Suprapubic skin (tissue), 4 donors: ENCODE measurements at regions not wholly inside any gene's neighbourhood (a gene's known extent, or its start where the extent isn't known, plus 50 kb on each side); places are given as distances from the start of the nearest gene placed in this dataset.

Experiments
- CTCF ChIP-seq, 2 donors: fragments of 200-600 bp in 1 of 2; fragments of 450-650 bp in 1 of 2; sonication (generic) in 1 of 2; IDR thresholded peaks; one replicate each; pipeline ENCODE4 v1.5.1; 2016 to 2019; ENCODE audit warnings: antibody characterized with exemption in 2 of 2, mild to moderate bottlenecking in 1 of 2, moderate library complexity in 1 of 2
- EP300 ChIP-seq: sonication (generic); formaldehyde crosslinking; IDR thresholded peaks from one replicate; pipeline ENCODE4 v1.6.1; 2017; ENCODE audit warnings: antibody characterized with exemption
- POLR2A ChIP-seq, 2 donors: fragments of 450-650 bp; IDR thresholded peaks; one replicate each; pipeline ENCODE4 v1.6.1; 2017; ENCODE audit warnings: antibody characterized with exemption in 2 of 2, mild to moderate bottlenecking in 2 of 2, moderate library complexity in 2 of 2
- POLR2AphosphoS5 ChIP-seq, 3 donors: sonication (generic); formaldehyde crosslinking; IDR thresholded peaks; one replicate each; pipeline ENCODE4 v1.6.1; 2017; ENCODE audit warnings: antibody characterized with exemption in 3 of 3

- TF ChIP-seq CTCF (IDR thresholded peaks at IDR 0.05) (no peak), POLR2A (IDR thresholded peaks at IDR 0.05) (no peak), EP300 (no peak), POLR2AphosphoS5 (IDR thresholded peaks at IDR 0.05) (no peak)
These were observed 120.5 kb downstream of the TMX1 start for GRCh38 chr14:51360592-51360991.
